ENCODE measurements at regions not wholly inside any gene's neighbourhood (a gene's known extent, or its start where the extent isn't known, plus 50 kb on each side); places are given as distances from the start of the nearest gene placed in this dataset.
"Not testable (repeated sequence)": the region's sequence is repeated elsewhere in the genome, so short reads cannot be mapped to it uniquely, and the experiment has no call there.

- ATAC-seq (no peak), DNase-seq (no peak)
- ChIA-PET POLR2A (no interaction called here), CTCF (no interaction called here)
- Mint-ChIP-seq H3K27ac (no peak overlapping the region), H3K27me3 (peaks cover 2% of the 10 kb centered on the region), H3K4me3 (no peak overlapping the region), H3K36me3 (ENCODE audit: low read depth) (no peaks in the 10 kb centered on the region), H3K4me1 (no peaks in the 10 kb centered on the region), H3K9me3 (ENCODE audit: low read depth) (no peaks in the 10 kb centered on the region)
- intact Hi-C loops (cut with DNase I, micrococcal nuclease), result no loop called here
Observed at GRCh38 chr2:107133412-107133811, 247.4 kb upstream of the ST6GAL2 start.

GRCh38 chr2:107136733-107137132 is 250.8 kb upstream of the ST6GAL2 start:
- H3K4me3 Mint-ChIP-seq, result no peak overlapping the region
- H3K9me3 Mint-ChIP-seq (ENCODE audit: low read depth), result no peaks in the 10 kb centered on the region
- POLR2A ChIA-PET, result no interaction called here
- no peaks in the 10 kb centered on the region for H3K36me3 Mint-ChIP-seq (ENCODE audit: low read depth)
- CTCF ChIA-PET, result no interaction called here
- no peak for ATAC-seq
- DNase-seq, result no peak
- intact Hi-C loops (cut with DNase I, micrococcal nuclease), result no loop called here
- H3K4me1 Mint-ChIP-seq, result no peaks in the 10 kb centered on the region
- no peak overlapping the region for H3K27ac Mint-ChIP-seq
- no peaks in the 10 kb centered on the region for H3K27me3 Mint-ChIP-seq

GRCh38 chr2:107137706-107138105 is 251.7 kb upstream of the ST6GAL2 start:
- Mint-ChIP-seq H3K4me1 (no peaks in the 10 kb centered on the region), H3K9me3 (ENCODE audit: low read depth) (no peaks in the 10 kb centered on the region), H3K27ac (no peak overlapping the region), H3K27me3 (no peaks in the 10 kb centered on the region), H3K36me3 (ENCODE audit: low read depth) (no peaks in the 10 kb centered on the region), H3K4me3 (no peak overlapping the region)
- DNase-seq, result no peak
- ChIA-PET CTCF (no interaction called here), POLR2A (no interaction called here)
- intact Hi-C loops (cut with DNase I, micrococcal nuclease), result no loop called here
- no peak for ATAC-seq

GRCh38 chr2:107146181-107146580 is 260.2 kb upstream of the ST6GAL2 start:
- DNase-seq (no peak), ATAC-seq (no peak)
- no peaks in the 10 kb centered on the region for H3K4me1 Mint-ChIP-seq
- H3K36me3 Mint-ChIP-seq (ENCODE audit: low read depth), result no peaks in the 10 kb centered on the region
- no peak overlapping the region for H3K4me3 Mint-ChIP-seq
- no peak overlapping the region for H3K27ac Mint-ChIP-seq
- ChIA-PET POLR2A (no interaction called here), CTCF (no interaction called here)
- H3K27me3 Mint-ChIP-seq, result no peaks in the 10 kb centered on the region
- intact Hi-C loops (cut with DNase I, micrococcal nuclease), result no loop called here
- peaks cover 3% of the 10 kb centered on the region for H3K9me3 Mint-ChIP-seq (ENCODE audit: low read depth)

GRCh38 chr2:107146645-107147044 is 260.7 kb upstream of the ST6GAL2 start:
- ATAC-seq; H3K27me3 Mint-ChIP-seq; H3K27ac Mint-ChIP-seq; CTCF ChIA-PET; POLR2A ChIA-PET; H3K4me3 Mint-ChIP-seq; DNase-seq; H3K36me3 Mint-ChIP-seq (ENCODE audit: low read depth); H3K9me3 Mint-ChIP-seq (ENCODE audit: low read depth); H3K4me1 Mint-ChIP-seq; intact Hi-C loops (cut with DNase I, micrococcal nuclease): not testable (repeated sequence)

- ChIA-PET POLR2A (no interaction called here), CTCF (no interaction called here)
- no peak overlapping the region for H3K4me3 Mint-ChIP-seq
- H3K4me1 Mint-ChIP-seq, result no peaks in the 10 kb centered on the region
- intact Hi-C loops (cut with DNase I, micrococcal nuclease), result no loop called here
- no peak for ATAC-seq
- no peaks in the 10 kb centered on the region for H3K36me3 Mint-ChIP-seq (ENCODE audit: low read depth)
- no peaks in the 10 kb centered on the region for H3K27me3 Mint-ChIP-seq
- no peak for DNase-seq
- H3K27ac Mint-ChIP-seq, result no peak overlapping the region
- peaks cover 3% of the 10 kb centered on the region for H3K9me3 Mint-ChIP-seq (ENCODE audit: low read depth)
Observed at GRCh38 chr2:107148055-107148454, 262.1 kb upstream of the ST6GAL2 start.

- no peaks in the 10 kb centered on the region for H3K36me3 Mint-ChIP-seq (ENCODE audit: low read depth)
- H3K27me3 Mint-ChIP-seq, result no peaks in the 10 kb centered on the region
- intact Hi-C loops (cut with DNase I, micrococcal nuclease), result no loop called here
- ChIA-PET CTCF (no interaction called here), POLR2A (no interaction called here)
- no peak for ATAC-seq
- H3K9me3 Mint-ChIP-seq (ENCODE audit: low read depth), result peaks cover 3% of the 10 kb centered on the region
- no peak overlapping the region for H3K4me3 Mint-ChIP-seq
- no peaks in the 10 kb centered on the region for H3K4me1 Mint-ChIP-seq
- DNase-seq, result no peak
- H3K27ac Mint-ChIP-seq, result no peak overlapping the region
Observed at GRCh38 chr2:107148496-107148895, 262.5 kb upstream of the ST6GAL2 start.

- Mint-ChIP-seq H3K36me3 (ENCODE audit: low read depth) (no peaks in the 10 kb centered on the region), H3K9me3 (ENCODE audit: low read depth) (no peaks in the 10 kb centered on the region), H3K4me3 (no peak overlapping the region), H3K4me1 (no peaks in the 10 kb centered on the region), H3K27me3 (no peaks in the 10 kb centered on the region), H3K27ac (no peak overlapping the region)
- ChIA-PET CTCF (no interaction called here), POLR2A (no interaction called here)
- no peak for DNase-seq
- intact Hi-C loops (cut with DNase I, micrococcal nuclease), result no loop called here
- ATAC-seq, result no peak
Observed at GRCh38 chr2:107160640-107161239, 274.8 kb upstream of the ST6GAL2 start.

- Mint-ChIP-seq H3K27ac (no peak overlapping the region), H3K4me3 (no peak overlapping the region), H3K36me3 (ENCODE audit: low read depth) (no peaks in the 10 kb centered on the region), H3K9me3 (ENCODE audit: low read depth) (no peaks in the 10 kb centered on the region), H3K4me1 (no peaks in the 10 kb centered on the region), H3K27me3 (no peaks in the 10 kb centered on the region)
- ChIA-PET POLR2A (no interaction called here), CTCF (no interaction called here)
- DNase-seq (no peak), ATAC-seq (no peak)
- intact Hi-C loops (cut with DNase I, micrococcal nuclease), result no loop called here
Observed at GRCh38 chr2:107168141-107168540, 282.2 kb upstream of the ST6GAL2 start.

GRCh38 chr2:107174171-107174570 is 288.2 kb upstream of the ST6GAL2 start:
- ATAC-seq, result no peak
- Mint-ChIP-seq H3K27me3 (no peaks in the 10 kb centered on the region), H3K36me3 (ENCODE audit: low read depth) (no peaks in the 10 kb centered on the region), H3K9me3 (ENCODE audit: low read depth) (no peaks in the 10 kb centered on the region), H3K27ac (no peak overlapping the region), H3K4me3 (no peak overlapping the region), H3K4me1 (no peaks in the 10 kb centered on the region)
- ChIA-PET CTCF (no interaction called here), POLR2A (no interaction called here)
- intact Hi-C loops (cut with DNase I, micrococcal nuclease), result no loop called here
- no peak for DNase-seq

GRCh38 chr2:107182981-107183380 is 297.0 kb upstream of the ST6GAL2 start:
- H3K27ac Mint-ChIP-seq, result no peak overlapping the region
- ATAC-seq (no peak), DNase-seq (no peak)
- ChIA-PET CTCF (no interaction called here), POLR2A (no interaction called here)
- no peaks in the 10 kb centered on the region for H3K36me3 Mint-ChIP-seq (ENCODE audit: low read depth)
- no peaks in the 10 kb centered on the region for H3K27me3 Mint-ChIP-seq
- H3K4me1 Mint-ChIP-seq, result no peaks in the 10 kb centered on the region
- intact Hi-C loops (cut with DNase I, micrococcal nuclease), result no loop called here
- no peak overlapping the region for H3K4me3 Mint-ChIP-seq
- no peaks in the 10 kb centered on the region for H3K9me3 Mint-ChIP-seq (ENCODE audit: low read depth)

GRCh38 chr2:107187870-107188269 is 301.9 kb upstream of the ST6GAL2 start:
- no peak for DNase-seq
- POLR2A ChIA-PET, result no interaction called here
- Mint-ChIP-seq H3K9me3 (ENCODE audit: low read depth) (peaks cover 2% of the 10 kb centered on the region), H3K4me1 (no peaks in the 10 kb centered on the region), H3K36me3 (ENCODE audit: low read depth) (no peaks in the 10 kb centered on the region), H3K4me3 (no peak overlapping the region), H3K27ac (no peak overlapping the region), H3K27me3 (no peaks in the 10 kb centered on the region)
- CTCF ChIA-PET, result no interaction called here
- ATAC-seq, result no peak
- intact Hi-C loops (cut with DNase I, micrococcal nuclease), result no loop called here

GRCh38 chr2:107195631-107196030 is 309.7 kb upstream of the ST6GAL2 start:
- Mint-ChIP-seq H3K36me3 (ENCODE audit: low read depth) (no peaks in the 10 kb centered on the region), H3K9me3 (ENCODE audit: low read depth) (no peaks in the 10 kb centered on the region), H3K27me3 (no peaks in the 10 kb centered on the region), H3K27ac (no peak overlapping the region), H3K4me3 (no peak overlapping the region), H3K4me1 (no peaks in the 10 kb centered on the region)
- ChIA-PET POLR2A (no interaction called here), CTCF (no interaction called here)
- ATAC-seq (no peak), DNase-seq (no peak)
- intact Hi-C loops (cut with DNase I, micrococcal nuclease), result no loop called here
